ENCODE measurements at regions not wholly inside any gene's neighbourhood (a gene's known extent, or its start where the extent isn't known, plus 50 kb on each side); places are given as distances from the start of the nearest gene placed in this dataset.

DNA sequence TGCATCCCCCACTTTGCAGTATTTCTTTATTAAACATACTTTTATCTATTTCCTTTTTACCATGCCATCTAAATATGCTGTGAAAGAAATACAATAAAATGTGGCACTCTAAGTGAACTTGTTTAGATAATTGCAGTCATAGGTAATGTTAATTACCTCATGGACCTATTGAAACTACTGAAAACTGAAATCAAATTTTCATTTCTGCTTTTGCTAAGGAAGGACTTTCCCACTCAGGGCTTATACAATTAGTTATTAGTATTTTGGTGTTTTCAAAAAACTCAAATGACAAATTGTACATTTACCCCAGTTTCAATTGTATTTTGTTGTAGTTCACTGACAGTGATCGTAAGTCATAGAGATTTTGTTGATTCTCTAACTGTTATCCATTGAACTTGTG lies 88.4 kb downstream of the ID4 start:
- no peak for TF ChIP-seq POLR2A (IDR thresholded peaks at IDR 0.05)
- TF ChIP-seq, protein P1, sequence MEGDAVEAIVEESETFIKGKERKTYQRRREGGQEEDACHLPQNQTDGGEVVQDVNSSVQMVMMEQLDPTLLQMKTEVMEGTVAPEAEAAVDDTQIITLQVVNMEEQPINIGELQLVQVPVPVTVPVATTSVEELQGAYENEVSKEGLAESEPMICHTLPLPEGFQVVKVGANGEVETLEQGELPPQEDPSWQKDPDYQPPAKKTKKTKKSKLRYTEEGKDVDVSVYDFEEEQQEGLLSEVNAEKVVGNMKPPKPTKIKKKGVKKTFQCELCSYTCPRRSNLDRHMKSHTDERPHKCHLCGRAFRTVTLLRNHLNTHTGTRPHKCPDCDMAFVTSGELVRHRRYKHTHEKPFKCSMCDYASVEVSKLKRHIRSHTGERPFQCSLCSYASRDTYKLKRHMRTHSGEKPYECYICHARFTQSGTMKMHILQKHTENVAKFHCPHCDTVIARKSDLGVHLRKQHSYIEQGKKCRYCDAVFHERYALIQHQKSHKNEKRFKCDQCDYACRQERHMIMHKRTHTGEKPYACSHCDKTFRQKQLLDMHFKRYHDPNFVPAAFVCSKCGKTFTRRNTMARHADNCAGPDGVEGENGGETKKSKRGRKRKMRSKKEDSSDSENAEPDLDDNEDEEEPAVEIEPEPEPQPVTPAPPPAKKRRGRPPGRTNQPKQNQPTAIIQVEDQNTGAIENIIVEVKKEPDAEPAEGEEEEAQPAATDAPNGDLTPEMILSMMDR (IDR thresholded peaks at IDR 0.05 in 8 of 11, conservative IDR thresholded peaks at IDR 0.05 in 3 of 11), result no peak

Data from spleen (tissue), 7 donors.